IMR-90 (cell line): ENCODE measurements at regions not wholly inside any gene's neighbourhood (a gene's known extent, or its start where the extent isn't known, plus 50 kb on each side); places are given as distances from the start of the nearest gene placed in this dataset.
A peak's percentile ranks its signal among the peaks of the same experiment; 100 is the strongest.

Source experiments
- ATAC-seq: fragments of 200-7000 bp; cut with Tn5 transposase; 2 replicates; pipeline ENCODE4 v1.9.1; 2020; ENCODE audit warnings: low read depth, mild to moderate bottlenecking, moderate library complexity
- BruUV-seq: library from RNA; stranded (reverse); fragments of 400-500 nt; replicated peaks from 2 replicates; lab custom pipeline; 2021; lab: Mats Ljungman, UMichigan
- CTCF ChIA-PET: fragments of 300-600 bp; formaldehyde crosslinking; extraction: SDS; loops from one replicate; lab custom pipeline; 2021; ENCODE audit warnings: antibody characterized with exemption; lab: Yijun Ruan, JAX
- POLR2A ChIA-PET: fragments of 300-600 bp; sonication (Branson Sonifier 250); formaldehyde crosslinking; loops from one replicate; lab custom pipeline; 2022; ENCODE audit warnings: antibody characterized with exemption; ENCODE audit not compliant: unreplicated experiment; lab: Charles Lee
- DNase-seq: peaks from one replicate; pipeline ENCODE4 v3.0.0; 2013
- H2AFZ ChIP-seq: replicated peaks from 2 replicates; pipeline ENCODE3; 2013; ENCODE audit warnings: low read length, mild to moderate bottlenecking; ENCODE audit not compliant: poor library complexity
- H2AK5ac ChIP-seq: 2 replicates; pipeline ENCODE4 v1.6.1; 2013; ENCODE audit warnings: low read depth, low read length, inconsistent platforms
- H2AK9ac ChIP-seq: replicated peaks from 2 replicates; pipeline ENCODE3; 2013; ENCODE audit warnings: mild to moderate bottlenecking, low read depth, low read length, moderate library complexity; ENCODE audit not compliant: poor library complexity
- H2BK120ac ChIP-seq: 2 replicates; pipeline ENCODE4 v1.6.1; 2013; ENCODE audit warnings: low read depth, low read length, inconsistent platforms
- H2BK15ac ChIP-seq: 3 replicates; pipeline ENCODE4 v1.6.1; 2013; ENCODE audit warnings: low read depth, low read length, inconsistent platforms
- H2BK20ac ChIP-seq: 2 replicates; pipeline ENCODE4 v1.6.1; 2013; ENCODE audit warnings: low read depth, mild to moderate bottlenecking, inconsistent platforms, low read length, moderate library complexity
- H2BK5ac ChIP-seq: 2 replicates; pipeline ENCODE4 v1.6.1; 2013; ENCODE audit warnings: mild to moderate bottlenecking, low read depth, low read length, inconsistent platforms; ENCODE audit not compliant: poor library complexity, severe bottlenecking
- H3K14ac ChIP-seq: replicated peaks from 2 replicates; pipeline ENCODE4 v1.6.1; 2013; ENCODE audit warnings: low read depth, low read length, inconsistent platforms
- H3K18ac ChIP-seq: 2 replicates; pipeline ENCODE4 v1.6.1; 2013; ENCODE audit warnings: low read depth, low read length, control low read depth
- H3K23ac ChIP-seq: 2 replicates; pipeline ENCODE4 v1.6.1; 2013; ENCODE audit warnings: low read depth, low read length, inconsistent platforms
- H3K27ac ChIP-seq: 2 replicates; pipeline ENCODE4 v1.5.1; 2013; ENCODE audit warnings: mild to moderate bottlenecking, control low read depth, low read length; ENCODE audit not compliant: insufficient read depth
- H3K27me3 ChIP-seq: 2 replicates; pipeline ENCODE4 v1.6.1; 2013; ENCODE audit warnings: low read length; ENCODE audit not compliant: control insufficient read depth, insufficient read depth
- H3K36me3 ChIP-seq: 2 replicates; pipeline ENCODE4 v1.6.1; 2013; ENCODE audit warnings: low read length, mixed read lengths; ENCODE audit not compliant: control insufficient read depth, insufficient read depth
- H3K4ac ChIP-seq: 2 replicates; pipeline ENCODE4 v1.6.1; 2013; ENCODE audit warnings: low read depth, low read length, inconsistent platforms
- H3K4me1 ChIP-seq: 2 replicates; pipeline ENCODE4 v1.6.1; 2013; ENCODE audit warnings: low read length, mixed read lengths; ENCODE audit not compliant: control insufficient read depth, insufficient read depth
- H3K4me2 ChIP-seq: 2 replicates; pipeline ENCODE4 v1.6.1; 2013; ENCODE audit warnings: low read depth, mild to moderate bottlenecking, control low read depth, low read length, moderate library complexity
- H3K4me3 ChIP-seq: 2 replicates; pipeline ENCODE4 v1.5.1; 2013; ENCODE audit warnings: low read depth, mild to moderate bottlenecking, control low read depth, low read length, moderate library complexity; ENCODE audit not compliant: insufficient read depth
- H3K56ac ChIP-seq: 2 replicates; pipeline ENCODE4 v1.6.1; 2013; ENCODE audit warnings: low read length, inconsistent platforms; ENCODE audit not compliant: insufficient read depth; ENCODE audit errors: extremely low read depth
- H3K79me1 ChIP-seq, 2 experiments: 2 replicates each; pipeline ENCODE4 v1.6.1; 2013; ENCODE audit warnings: low read length in 2 of 2, inconsistent platforms in 1 of 2, low read depth in 1 of 2
- H3K9ac ChIP-seq: 2 replicates; pipeline ENCODE4 v1.6.1; 2013; ENCODE audit warnings: low read depth, low read length, control low read depth
- H3K9me1 ChIP-seq: 2 replicates; pipeline ENCODE4 v1.6.1; 2013; ENCODE audit warnings: low read length, inconsistent platforms; ENCODE audit not compliant: insufficient read depth
- H3K9me3 ChIP-seq: 2 replicates; pipeline ENCODE4 v1.6.1; 2013; ENCODE audit warnings: low read length; ENCODE audit not compliant: control insufficient read depth, insufficient read depth
- H4K20me1 ChIP-seq: 2 replicates; pipeline ENCODE4 v1.6.1; 2013; ENCODE audit warnings: low read length, inconsistent platforms; ENCODE audit not compliant: insufficient read depth
- H4K5ac ChIP-seq: 2 replicates; pipeline ENCODE4 v1.6.1; 2013; ENCODE audit warnings: mild to moderate bottlenecking, low read depth, low read length, control low read depth
- H4K8ac ChIP-seq, 2 experiments: 2 replicates each; pipeline ENCODE4 v1.6.1; 2013; ENCODE audit warnings: low read depth in 2 of 2, low read length in 2 of 2, control low read depth in 1 of 2, inconsistent platforms in 1 of 2
- H4K91ac ChIP-seq: 2 replicates; pipeline ENCODE4 v1.6.1; 2013; ENCODE audit warnings: low read depth, low read length, inconsistent platforms; ENCODE audit not compliant: insufficient read depth
- BHLHE40 ChIP-seq: fragments of 150-350 bp; IDR thresholded peaks from 2 replicates; pipeline ENCODE4 v1.6.1; 2016; ENCODE audit warnings: mild to moderate bottlenecking, low read depth, low read length
- CEBPB ChIP-seq: IDR thresholded peaks from 2 replicates; pipeline ENCODE4 v1.6.1; 2012; ENCODE audit warnings: low read depth, low read length, improper control_type of control experiment
- CHD1 ChIP-seq: IDR thresholded peaks from 2 replicates; pipeline ENCODE4 v1.6.1; 2012; ENCODE audit warnings: low read depth, low read length, improper control_type of control experiment
- CTCF ChIP-seq: conservative IDR thresholded peaks from 2 replicates; pipeline ENCODE4 v1.5.1; 2012; ENCODE audit warnings: mild to moderate bottlenecking, low read depth, low read length, improper control_type of control experiment
- FOS ChIP-seq: fragments of 150-350 bp; IDR thresholded peaks from 2 replicates; pipeline ENCODE4 v1.6.1; 2016; ENCODE audit warnings: low read depth, low read length
- MAFK ChIP-seq: IDR thresholded peaks from 2 replicates; pipeline ENCODE4 v1.6.1; 2012; ENCODE audit warnings: low read depth, low read length, improper control_type of control experiment
- MAZ ChIP-seq: IDR thresholded peaks from 2 replicates; pipeline ENCODE4 v1.6.1; 2012; ENCODE audit warnings: low read depth, mild to moderate bottlenecking, low read length, improper control_type of control experiment, moderate library complexity, borderline replicate concordance
- MXI1 ChIP-seq: IDR thresholded peaks from 2 replicates; pipeline ENCODE4 v1.6.1; 2012; ENCODE audit warnings: low read depth, mild to moderate bottlenecking, low read length, moderate library complexity, borderline replicate concordance
- NFE2L2 ChIP-seq: fragments of 150-350 bp; IDR thresholded peaks from 2 replicates; pipeline ENCODE4 v1.6.1; 2016; ENCODE audit warnings: low read depth, mild to moderate bottlenecking, low read length
- POLR2A ChIP-seq: IDR thresholded peaks from 2 replicates; pipeline ENCODE4 v1.6.1; 2012; ENCODE audit warnings: mild to moderate bottlenecking, low read depth, low read length
- RAD21 ChIP-seq: IDR thresholded peaks from 2 replicates; pipeline ENCODE4 v1.6.1; 2012; ENCODE audit warnings: low read length, improper control_type of control experiment
- RCOR1 ChIP-seq: IDR thresholded peaks from 2 replicates; pipeline ENCODE4 v1.6.1; 2012; ENCODE audit warnings: mild to moderate bottlenecking, low read length, improper control_type of control experiment; ENCODE audit not compliant: insufficient replicate concordance
- RFX5 ChIP-seq: IDR thresholded peaks from 2 replicates; pipeline ENCODE4 v1.8.0; 2012; ENCODE audit warnings: low read depth, mild to moderate bottlenecking, low read length, moderate library complexity
- SMC3 ChIP-seq: fragments of 150-350 bp; IDR thresholded peaks from 2 replicates; pipeline ENCODE4 v1.6.1; 2016; ENCODE audit warnings: low read depth, mild to moderate bottlenecking, antibody characterized with exemption, low read length, moderate library complexity
- WGBS, 2 experiments: methylation state at CpG; one replicate each; pipeline versions ENCODE4 v1.1.5 to v1.1.7; 2013; ENCODE audit warnings: missing lambda C conversion rate in 2 of 2; ENCODE audit not compliant: insufficient read length in 1 of 2; ENCODE audit errors: extremely low coverage in 2 of 2; 5-methylcytosine and 5-hydroxymethylcytosine counted together
- dilution Hi-C: fragments of 300-500 bp; cut with HindIII; formaldehyde crosslinking; loops from one replicate; pipeline ENCODE4 v1.14.3; 2018; ENCODE audit warnings: low sequenced_read_pairs; ENCODE audit not compliant: unreplicated experiment
- in situ Hi-C: fragments of 300-500 bp; cut with MboI; formaldehyde crosslinking; loops from 3 replicates; pipeline ENCODE4 v1.14.3; 2019; ENCODE audit warnings: low sequenced_read_pairs, inconsistent platforms, mixed read lengths
- intact Hi-C: fragments of 100-400 bp; cut with micrococcal nuclease; formaldehyde crosslinking; loops from 2 replicates; pipeline ENCODE4 v1.10.0; 2022
- TF ChIP-seq, protein P1 (sequence below): fragments of 150-350 bp; IDR thresholded peaks from 2 replicates; pipeline ENCODE4 v1.6.1; 2017; ENCODE audit warnings: mild to moderate bottlenecking, antibody characterized with exemption, low read length, low read depth
- TF ChIP-seq, protein P2 (sequence below): fragments of 150-350 bp; IDR thresholded peaks from 2 replicates; pipeline ENCODE4 v1.6.1; 2016; ENCODE audit warnings: low read depth, mild to moderate bottlenecking, low read length, moderate library complexity, borderline replicate concordance

DNA sequence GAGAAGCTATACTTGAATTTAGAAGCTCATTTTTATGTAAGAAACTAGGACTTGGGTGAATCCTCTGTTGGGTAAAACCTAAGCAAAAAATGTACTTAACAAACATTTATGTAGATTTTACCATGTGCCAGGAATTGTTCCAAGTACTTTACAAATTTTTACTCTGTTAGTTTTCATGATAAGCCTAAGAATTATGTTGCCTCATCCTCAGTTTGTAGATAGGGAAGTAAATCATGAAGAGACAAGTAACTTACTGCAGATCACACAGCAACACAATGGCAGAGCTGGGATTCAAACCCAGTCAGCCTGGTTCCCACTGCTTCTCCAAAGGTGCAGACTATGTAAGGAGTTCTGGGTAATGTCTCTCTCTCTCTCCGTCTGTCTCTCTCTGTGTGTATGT lies 169.9 kb downstream of the DIPK2A start:
- no peaks in the 10 kb centered on the region for H3K36me3 ChIP-seq
- ATAC-seq = no peak
- H3K9me3 ChIP-seq = no peaks in the 10 kb centered on the region
- H3K4me2 ChIP-seq = no peak overlapping the region
- H3K4me1 ChIP-seq = peaks cover 10% of the 10 kb centered on the region
- no peak overlapping the region for H3K4me3 ChIP-seq
- POLR2A ChIA-PET = no interaction called here
- no peaks in the 10 kb centered on the region for H3K27me3 ChIP-seq
- H3K18ac ChIP-seq = peak overlapping the region; percentile 62; the same call in 1 of the 2 replicates
- peak overlapping the region; percentile 11; the same call in 1 of the 2 replicates for H3K9ac ChIP-seq
- TF ChIP-seq, protein P1, sequence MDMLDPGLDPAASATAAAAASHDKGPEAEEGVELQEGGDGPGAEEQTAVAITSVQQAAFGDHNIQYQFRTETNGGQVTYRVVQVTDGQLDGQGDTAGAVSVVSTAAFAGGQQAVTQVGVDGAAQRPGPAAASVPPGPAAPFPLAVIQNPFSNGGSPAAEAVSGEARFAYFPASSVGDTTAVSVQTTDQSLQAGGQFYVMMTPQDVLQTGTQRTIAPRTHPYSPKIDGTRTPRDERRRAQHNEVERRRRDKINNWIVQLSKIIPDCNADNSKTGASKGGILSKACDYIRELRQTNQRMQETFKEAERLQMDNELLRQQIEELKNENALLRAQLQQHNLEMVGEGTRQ = no peak
- no peak for TF ChIP-seq MAZ
- no peak for TF ChIP-seq NFE2L2
- TF ChIP-seq, protein P2, sequence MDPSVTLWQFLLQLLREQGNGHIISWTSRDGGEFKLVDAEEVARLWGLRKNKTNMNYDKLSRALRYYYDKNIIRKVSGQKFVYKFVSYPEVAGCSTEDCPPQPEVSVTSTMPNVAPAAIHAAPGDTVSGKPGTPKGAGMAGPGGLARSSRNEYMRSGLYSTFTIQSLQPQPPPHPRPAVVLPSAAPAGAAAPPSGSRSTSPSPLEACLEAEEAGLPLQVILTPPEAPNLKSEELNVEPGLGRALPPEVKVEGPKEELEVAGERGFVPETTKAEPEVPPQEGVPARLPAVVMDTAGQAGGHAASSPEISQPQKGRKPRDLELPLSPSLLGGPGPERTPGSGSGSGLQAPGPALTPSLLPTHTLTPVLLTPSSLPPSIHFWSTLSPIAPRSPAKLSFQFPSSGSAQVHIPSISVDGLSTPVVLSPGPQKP = no peak
- TF ChIP-seq CHD1 = no peak
- no peak for TF ChIP-seq FOS
- no peak for TF ChIP-seq RCOR1
- no peak for TF ChIP-seq RFX5
- no peak for TF ChIP-seq SMC3
- TF ChIP-seq CEBPB = no peak
- no peak for TF ChIP-seq BHLHE40
- TF ChIP-seq MXI1 = no peak
- no peak for TF ChIP-seq MAFK
- no peak for TF ChIP-seq RAD21
- no peak for TF ChIP-seq CTCF
- no peak for TF ChIP-seq POLR2A
- H2BK5ac ChIP-seq = peak overlapping the region; percentile 79
- peak overlapping the region; percentile 88 for H3K14ac ChIP-seq
- peaks cover 6% of the 10 kb centered on the region; the same call in 1 of the 2 replicates for H3K9me1 ChIP-seq
- peak overlapping the region; percentile 14 for H2AK5ac ChIP-seq
- no CpG with 5 or more reads among the region's 1 CpG for WGBS, 2 experiments
- no peaks in the 10 kb centered on the region for H3K79me1 ChIP-seq
- CTCF ChIA-PET = no interaction called here
- in situ Hi-C loops = no loop called here
- dilution Hi-C loops = no loop called here
- peak overlapping the region; percentile 82 for H2AFZ ChIP-seq
- no TSS peak for BruUV-seq
- 0 out of 2 replicates have a peak overlapping the region, but pooled peaks have one; percentile 93 for H3K23ac ChIP-seq
- H2BK120ac ChIP-seq = peak overlapping the region; percentile 93
- intact Hi-C loops = no loop called here
- H3K4ac ChIP-seq = peak overlapping the region; percentile 70
- H2BK20ac ChIP-seq = peak overlapping the region; percentile 94
- H4K20me1 ChIP-seq = no peaks in the 10 kb centered on the region
- H4K5ac ChIP-seq = no peak overlapping the region; the same call in 1 of the 2 replicates
- peak overlapping the region; percentile 20 for H2AK9ac ChIP-seq
- H4K8ac ChIP-seq = peak overlapping the region; percentile 16 to 38; a peak in 2 of 4 replicates
- no peak overlapping the region; the same call in 2 of the 3 replicates for H2BK15ac ChIP-seq
- H4K91ac ChIP-seq = peak overlapping the region; percentile 79; the same call in 1 of the 2 replicates
- peak overlapping the region; percentile 83; the same call in 1 of the 2 replicates for H3K27ac ChIP-seq
- peak overlapping the region; percentile 49; the same call in 1 of the 2 replicates for H3K56ac ChIP-seq
- DNase-seq = peak; percentile 7
